LNCAP (cell line): ENCODE measurements at regions not wholly inside any gene's neighbourhood (a gene's known extent, or its start where the extent isn't known, plus 50 kb on each side); places are given as distances from the start of the nearest gene placed in this dataset.

Experiments used
- TF ChIP-seq, protein P1 (sequence below): fragments of 450-650 bp; IDR thresholded peaks from 2 replicates; pipeline ENCODE4 v1.5.1; 2017; ENCODE audit warnings: mild to moderate bottlenecking

DNA sequence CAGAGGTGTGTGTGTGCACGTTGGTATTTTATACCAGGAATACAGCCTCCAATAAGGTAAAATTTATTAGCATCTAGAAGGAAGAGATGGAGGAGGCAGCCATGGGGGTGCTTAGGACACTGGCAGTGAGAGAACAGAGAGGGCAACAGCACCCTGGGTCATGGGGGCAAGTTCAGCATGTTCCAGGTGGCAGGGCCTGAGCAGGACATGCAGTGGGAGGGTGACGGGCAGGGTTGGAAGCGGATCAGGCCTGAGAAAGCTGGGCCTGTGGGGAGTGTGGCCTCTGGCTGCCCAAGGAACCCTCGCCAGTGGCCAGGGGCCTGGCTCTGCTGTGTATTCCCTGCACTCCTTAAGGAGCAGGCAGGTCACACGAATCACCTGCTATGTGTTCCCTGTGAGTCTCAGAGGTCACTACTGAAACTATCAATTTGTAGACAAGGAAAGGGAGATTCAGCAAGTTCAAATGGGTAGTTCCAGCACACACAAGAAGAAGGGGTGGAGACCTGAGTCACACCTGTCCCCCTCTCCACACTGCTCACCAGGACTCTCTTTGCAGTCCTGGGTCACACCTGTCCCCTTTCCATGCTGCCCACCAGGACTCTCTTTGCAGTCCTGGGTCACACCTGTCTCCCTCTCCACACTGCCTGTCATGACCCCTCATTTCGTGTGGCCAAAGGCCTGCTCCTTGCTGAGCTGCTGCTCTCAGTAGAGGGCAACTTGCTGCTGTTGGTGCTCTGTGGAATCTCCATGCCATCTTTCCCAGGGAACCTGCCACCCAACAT lies 463.9 kb upstream of the HS6ST1 start:
- TF ChIP-seq, protein P1, sequence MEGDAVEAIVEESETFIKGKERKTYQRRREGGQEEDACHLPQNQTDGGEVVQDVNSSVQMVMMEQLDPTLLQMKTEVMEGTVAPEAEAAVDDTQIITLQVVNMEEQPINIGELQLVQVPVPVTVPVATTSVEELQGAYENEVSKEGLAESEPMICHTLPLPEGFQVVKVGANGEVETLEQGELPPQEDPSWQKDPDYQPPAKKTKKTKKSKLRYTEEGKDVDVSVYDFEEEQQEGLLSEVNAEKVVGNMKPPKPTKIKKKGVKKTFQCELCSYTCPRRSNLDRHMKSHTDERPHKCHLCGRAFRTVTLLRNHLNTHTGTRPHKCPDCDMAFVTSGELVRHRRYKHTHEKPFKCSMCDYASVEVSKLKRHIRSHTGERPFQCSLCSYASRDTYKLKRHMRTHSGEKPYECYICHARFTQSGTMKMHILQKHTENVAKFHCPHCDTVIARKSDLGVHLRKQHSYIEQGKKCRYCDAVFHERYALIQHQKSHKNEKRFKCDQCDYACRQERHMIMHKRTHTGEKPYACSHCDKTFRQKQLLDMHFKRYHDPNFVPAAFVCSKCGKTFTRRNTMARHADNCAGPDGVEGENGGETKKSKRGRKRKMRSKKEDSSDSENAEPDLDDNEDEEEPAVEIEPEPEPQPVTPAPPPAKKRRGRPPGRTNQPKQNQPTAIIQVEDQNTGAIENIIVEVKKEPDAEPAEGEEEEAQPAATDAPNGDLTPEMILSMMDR: no peak

DNA sequence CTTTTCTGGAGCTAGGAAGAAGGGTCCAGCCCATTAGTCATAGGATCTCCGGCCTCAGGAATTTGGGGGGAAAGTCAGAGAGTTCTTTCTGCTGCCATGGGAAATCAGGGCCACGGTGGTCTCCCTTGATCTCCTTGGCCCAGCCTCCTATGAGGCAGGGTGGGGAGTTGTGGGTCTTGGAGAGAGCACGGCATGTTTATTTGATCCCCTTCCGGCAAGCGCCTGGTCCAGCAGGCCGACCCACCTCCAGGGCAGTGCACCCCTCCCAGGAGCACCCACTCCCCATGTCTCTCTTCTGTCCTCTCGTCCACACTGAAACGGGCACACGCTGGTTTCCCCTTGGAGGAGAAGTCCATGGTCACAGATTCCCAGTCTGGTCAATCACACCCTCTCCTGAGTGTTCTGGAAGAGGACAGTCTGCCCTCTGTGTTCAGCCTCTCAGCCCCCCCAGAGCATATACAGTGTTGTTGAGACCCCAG lies 464.6 kb upstream of the HS6ST1 start:
- TF ChIP-seq, protein P1: no peak

DNA sequence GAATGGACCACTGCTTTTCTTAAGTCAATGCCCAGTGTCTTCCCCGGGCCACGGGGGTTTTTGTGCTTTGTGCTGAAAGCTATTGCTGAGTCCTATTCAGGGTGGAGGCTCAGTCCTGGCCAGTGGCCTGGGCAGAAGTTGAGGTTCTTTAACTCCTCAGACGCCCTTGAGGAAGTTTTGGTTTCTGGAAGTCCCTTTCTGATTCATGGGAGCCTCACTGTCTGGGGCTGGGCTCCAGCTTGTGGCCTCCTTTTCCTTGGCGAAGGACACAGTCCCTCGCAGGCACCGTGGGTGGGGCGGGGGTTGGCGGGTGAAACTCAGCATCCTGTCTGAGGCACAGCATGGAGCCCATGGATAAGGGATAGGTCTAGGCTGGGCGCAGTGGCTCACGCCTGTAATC lies 465.2 kb upstream of the HS6ST1 start:
- TF ChIP-seq, protein P1: no peak

DNA sequence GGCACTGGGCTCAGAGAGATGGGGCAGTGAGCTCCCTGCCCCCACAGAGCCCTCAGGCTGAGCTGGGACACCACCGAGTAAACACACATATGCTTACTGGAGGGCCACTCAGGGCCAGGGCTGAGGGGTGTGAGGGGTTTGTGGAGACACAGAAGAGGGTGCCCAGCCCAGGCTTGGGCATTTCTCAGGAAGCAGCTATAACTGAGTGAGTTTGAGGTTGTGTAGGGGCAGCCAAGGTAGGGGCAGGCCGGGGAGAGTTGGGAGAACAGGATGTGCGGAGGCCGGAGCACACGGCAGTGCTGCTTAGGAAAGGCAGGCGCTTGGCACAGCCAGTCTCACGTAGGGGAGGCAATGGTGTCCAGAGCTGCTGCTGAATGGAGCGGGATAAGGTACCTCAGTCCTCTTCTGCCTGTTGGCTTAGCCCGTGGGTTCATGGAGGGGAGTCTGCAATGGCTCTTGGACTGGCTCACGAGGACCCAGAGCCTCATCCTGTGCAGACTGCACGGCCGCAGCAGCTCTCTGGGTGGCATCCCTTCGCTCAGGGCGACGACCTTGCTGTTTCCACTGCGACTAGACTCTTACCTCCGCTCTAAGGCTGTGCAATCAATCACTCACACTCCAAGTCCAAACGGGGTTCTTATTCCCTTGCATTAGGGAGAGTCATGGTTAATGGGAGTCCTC lies 466.1 kb upstream of the HS6ST1 start:
- TF ChIP-seq, protein P1: no peak

GRCh38 chr2:128786316-128786715 lies 467.6 kb upstream of the HS6ST1 start:
- TF ChIP-seq, protein P1: no peak

DNA sequence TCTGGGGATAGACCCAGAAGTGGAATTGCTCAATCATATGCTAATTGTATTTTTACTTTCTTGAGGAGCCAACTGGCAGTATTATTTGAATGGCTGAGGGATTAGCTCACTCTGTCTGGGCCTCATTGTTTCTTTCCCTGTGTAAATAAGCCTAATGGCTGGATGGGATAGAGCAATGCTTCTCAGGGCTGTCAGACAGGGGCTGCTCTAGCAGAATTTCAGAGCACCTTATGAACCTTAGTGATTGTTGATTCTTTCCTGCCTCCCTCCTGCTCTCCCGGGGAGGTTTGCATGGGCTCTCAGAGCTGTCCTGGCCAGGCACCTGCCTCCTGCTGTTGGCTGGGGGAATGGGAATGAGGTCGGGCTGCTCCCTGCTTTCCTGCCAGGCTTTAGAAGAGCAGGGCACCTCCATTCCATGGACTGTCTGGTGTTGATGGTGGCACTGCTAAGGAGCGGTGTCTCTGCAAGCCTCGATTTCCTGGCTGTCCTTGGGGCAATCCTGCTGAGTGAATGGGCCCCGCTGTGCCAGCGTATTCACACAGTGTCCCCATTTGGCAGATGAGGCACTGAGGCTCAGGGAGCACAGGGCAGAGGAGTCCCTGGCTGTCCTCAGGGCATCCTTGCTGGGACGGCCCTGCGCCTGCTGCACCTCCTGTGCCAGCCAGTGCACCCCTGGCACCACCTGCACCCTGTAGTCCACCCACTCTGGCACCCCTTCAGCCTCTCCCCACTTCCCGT lies 468.2 kb upstream of the HS6ST1 start:
- TF ChIP-seq, protein P1: no peak

GRCh38 chr2:128787616-128788015 lies 468.9 kb upstream of the HS6ST1 start:
- TF ChIP-seq, protein P1: no peak
